HepG2 (cell line): ENCODE measurements at regions not wholly inside any gene's neighbourhood (a gene's known extent, or its start where the extent isn't known, plus 50 kb on each side); places are given as distances from the start of the nearest gene placed in this dataset.

Source experiments
- ATAC-seq: fragments of 200-7000 bp; cut with Tn5 transposase; 3 replicates; pipeline ENCODE4 v1.9.1; 2020; ENCODE audit warnings: mild to moderate bottlenecking, moderate library complexity
- BruUV-seq: library from RNA; stranded (reverse); fragments of 400-500 nt; replicated peaks from 2 replicates; lab custom pipeline; 2021; lab: Mats Ljungman, UMichigan
- CTCF ChIA-PET: fragments of 300-600 bp; formaldehyde crosslinking; extraction: SDS; loops from one replicate; lab custom pipeline; 2021; ENCODE audit warnings: low total read pairs, inconsistent platforms, low intra/inter-chr PET ratio; lab: Yijun Ruan, JAX
- POLR2A ChIA-PET: fragments of 350-600 bp; sonication (Branson Sonifier 250); formaldehyde crosslinking; loops from one replicate; lab custom pipeline; 2020; ENCODE audit warnings: antibody characterized with exemption, inconsistent platforms; lab: Yijun Ruan, JAX
- DNase-seq: peaks from one replicate; pipeline ENCODE4 v3.0.0-alpha.2; 2015; ENCODE audit warnings: low spot score
- FAIRE-seq: peaks from 3 replicates; lab custom pipeline; 2011; peaks lifted over from hg19 to GRCh38; lab: Jason Lieb, UNC
- H2AFZ ChIP-seq: one replicate; pipeline ENCODE4 v1.6.1; 2011; ENCODE audit warnings: low read length, inconsistent platforms
- H3K27ac ChIP-seq: fragments of 300-600 bp; 3 replicates; pipeline ENCODE4 v1.8.0; 2011; ENCODE audit warnings: mixed run types, mild to moderate bottlenecking, mixed read lengths, low read length, inconsistent platforms; ENCODE audit not compliant: insufficient read depth; ENCODE audit errors: extremely low read length
- H3K27me3 ChIP-seq, 2 experiments: fragments of 200-600 bp in 1 of 2; 2 replicates in 1 of 2; 3 replicates in 1 of 2; pipeline versions ENCODE4 v1.6.0 to v1.8.0; 2011; ENCODE audit warnings: low read length in 2 of 2, mild to moderate bottlenecking in 2 of 2, moderate library complexity in 2 of 2, inconsistent platforms in 1 of 2; ENCODE audit not compliant: insufficient read depth in 2 of 2, control insufficient read depth in 1 of 2
- H3K36me3 ChIP-seq, 2 experiments: fragments of 200-600 bp in 1 of 2; replicated peaks in 1 of 2; 2 replicates in 1 of 2; 3 replicates in 1 of 2; pipeline versions ENCODE4 v1.5.1 to v1.8.0; 2011; ENCODE audit warnings: low read length in 2 of 2, inconsistent platforms in 1 of 2; ENCODE audit not compliant: insufficient read depth in 2 of 2, control insufficient read depth in 1 of 2
- H3K4me1 ChIP-seq: 2 replicates; pipeline ENCODE4 v1.5.1; 2012; ENCODE audit warnings: low read length, inconsistent platforms; ENCODE audit not compliant: insufficient read depth
- H3K4me2 ChIP-seq: 2 replicates; pipeline ENCODE4 v1.6.0; 2011; ENCODE audit warnings: low read depth, low read length, inconsistent platforms
- H3K4me3 ChIP-seq, 3 experiments: fragments of 200-600 bp in 1 of 3; sonication (generic), shearing (Covaris generic) in 1 of 3; replicated peaks in 1 of 3; 2 replicates each; pipeline ENCODE4 v1.5.1; 2011 to 2016; ENCODE audit warnings: low read length in 3 of 3, inconsistent platforms in 2 of 3, low read depth in 2 of 3, mild to moderate bottlenecking in 2 of 3, control low read depth in 1 of 3, mixed read lengths in 1 of 3; ENCODE audit not compliant: insufficient read depth in 1 of 3
- H3K79me2 ChIP-seq: one replicate; pipeline ENCODE4 v1.6.1; 2011; ENCODE audit warnings: low read length, inconsistent platforms; ENCODE audit not compliant: insufficient read depth
- H3K9ac ChIP-seq: 2 replicates; pipeline ENCODE4 v1.6.0; 2011; ENCODE audit warnings: mild to moderate bottlenecking, low read depth, low read length, inconsistent platforms; ENCODE audit not compliant: insufficient read depth
- H3K9me3 ChIP-seq: 2 replicates; pipeline ENCODE4 v1.5.1; 2012; ENCODE audit warnings: mild to moderate bottlenecking, low read length
- H4K20me1 ChIP-seq: 2 replicates; pipeline ENCODE4 v1.6.0; 2011; ENCODE audit warnings: inconsistent platforms, mild to moderate bottlenecking, low read length, moderate library complexity; ENCODE audit not compliant: insufficient read depth
- BHLHE40 ChIP-seq: IDR thresholded peaks from 2 replicates; pipeline ENCODE4 v1.6.1; 2011; ENCODE audit warnings: low read length, improper control_type of control experiment
- EED ChIP-seq: sonication (generic); formaldehyde crosslinking; IDR thresholded peaks from 2 replicates; pipeline ENCODE4 v1.5.0; 2020; ENCODE audit warnings: mild to moderate bottlenecking, missing genetic modification reagents
- KDM3A ChIP-seq: IDR thresholded peaks from 2 replicates; pipeline ENCODE4 v1.6.1; 2018; ENCODE audit warnings: low read depth, missing compliant biosample characterization
- LCORL ChIP-seq, 2 experiments: fragments of 450-650 bp in 1 of 2; sonication (generic) in 1 of 2; formaldehyde crosslinking in 1 of 2; IDR thresholded peaks; 2 replicates each; pipeline versions ENCODE4 v1.5.0 to v1.6.1; 2017 to 2020; ENCODE audit warnings: antibody characterized with exemption in 1 of 2, missing genetic modification reagents in 1 of 2
- ONECUT2 ChIP-seq: sonication (generic); formaldehyde crosslinking; IDR thresholded peaks from 2 replicates; pipeline ENCODE4 v1.4.0; 2020; ENCODE audit warnings: missing genetic modification reagents
- SIX1 ChIP-seq: sonication (generic); formaldehyde crosslinking; IDR thresholded peaks from 2 replicates; pipeline ENCODE4 v1.4.0; 2020; ENCODE audit warnings: missing genetic modification reagents, borderline replicate concordance
- SRF ChIP-seq: IDR thresholded peaks from 2 replicates; pipeline ENCODE4 v1.6.1; 2011; ENCODE audit warnings: mild to moderate bottlenecking, low read depth, low read length, moderate library complexity
- ZKSCAN8 ChIP-seq: IDR thresholded peaks from 2 replicates; pipeline ENCODE4 v1.6.1; 2016; ENCODE audit warnings: borderline replicate concordance, missing genetic modification reagents, missing compliant biosample characterization
- ZNF615 ChIP-seq: sonication (generic); formaldehyde crosslinking; IDR thresholded peaks from 2 replicates; pipeline ENCODE4 v1.5.0; 2020; ENCODE audit warnings: mild to moderate bottlenecking, missing genetic modification reagents, borderline replicate concordance
- ZNF619 ChIP-seq: sonication (generic); formaldehyde crosslinking; IDR thresholded peaks from 2 replicates; pipeline ENCODE4 v1.4.0; 2020; ENCODE audit warnings: mild to moderate bottlenecking, missing genetic modification reagents
- WGBS: methylation state at CpG from one replicate; pipeline ENCODE4 v1.1.6; 2017; ENCODE audit warnings: low lambda C conversion rate; 5-methylcytosine and 5-hydroxymethylcytosine counted together
- in situ Hi-C: cut with HindIII; loops from 2 replicates; pipeline ENCODE4 v1.10.0; 2017; ENCODE audit warnings: low pct_unique_long_range_greater_than_20kb; ENCODE audit not compliant: extremely low pct_ligation_motif_present
- intact Hi-C: fragments of 100-400 bp; cut with micrococcal nuclease; formaldehyde crosslinking; loops from one replicate; pipeline ENCODE4 v1.10.0; 2022; ENCODE audit not compliant: unreplicated experiment
- TF ChIP-seq, protein P1 (sequence below): sonication (generic); formaldehyde crosslinking; IDR thresholded peaks from 2 replicates; pipeline ENCODE4 v1.4.0; 2020; ENCODE audit warnings: missing genetic modification reagents
- TF ChIP-seq, protein P2 (sequence below): sonication (generic); formaldehyde crosslinking; IDR thresholded peaks from 2 replicates; pipeline ENCODE4 v1.4.0; 2020; ENCODE audit warnings: missing genetic modification reagents
- TF ChIP-seq, protein P3 (sequence below): sonication (generic); formaldehyde crosslinking; IDR thresholded peaks from 2 replicates; pipeline ENCODE4 v1.5.0; 2020; ENCODE audit warnings: mild to moderate bottlenecking, missing genetic modification reagents
- TF ChIP-seq, protein P4 (sequence below): sonication (generic); formaldehyde crosslinking; IDR thresholded peaks from 2 replicates; pipeline ENCODE4 v1.5.0; 2020; ENCODE audit warnings: missing genetic modification reagents

DNA sequence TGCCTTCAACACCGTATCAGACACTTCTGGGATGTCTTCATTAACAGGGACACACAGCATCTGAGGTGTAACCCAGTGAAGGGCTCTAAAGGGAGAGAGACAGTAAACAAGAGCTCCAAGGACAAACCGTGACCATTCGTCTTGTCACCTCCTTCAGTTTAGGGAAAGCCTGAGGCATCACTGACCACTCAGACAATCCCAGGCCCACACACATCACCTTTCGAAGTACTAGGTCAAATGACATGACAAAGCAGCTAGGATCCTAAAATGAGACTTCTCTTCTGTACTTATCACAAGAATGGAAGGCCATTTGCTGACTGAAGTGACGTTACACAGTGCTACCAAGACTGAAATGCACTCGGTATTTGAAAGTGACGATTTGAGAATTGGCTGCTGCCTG is 200.7 kb upstream of the KCTD7 start:
- no peak for DNase-seq
- H3K79me2 ChIP-seq: no peaks in the 10 kb centered on the region
- FAIRE-seq: no peak
- no peak overlapping the region for H3K4me2 ChIP-seq
- H3K27ac ChIP-seq: no peak overlapping the region
- no TSS peak for BruUV-seq
- intact Hi-C loops (no loop called here), in situ Hi-C loops (no loop called here)
- TF ChIP-seq ZNF615 (no peak), SIX1 (CRISPR knock-in tag) (no peak), EED (CRISPR knock-in tag) (no peak), BHLHE40 (no peak), SRF (no peak), ONECUT2 (CRISPR knock-in tag) (no peak), KDM3A (CRISPR knock-in tag) (no peak), ZKSCAN8 (CRISPR knock-in tag) (no peak), ZNF619 (CRISPR knock-in tag) (no peak), LCORL (IDR thresholded peaks at IDR 0.05) (no peak), LCORL (CRISPR knock-in tag; IDR thresholded peaks at IDR 0.05) (no peak)
- TF ChIP-seq, protein P1, sequence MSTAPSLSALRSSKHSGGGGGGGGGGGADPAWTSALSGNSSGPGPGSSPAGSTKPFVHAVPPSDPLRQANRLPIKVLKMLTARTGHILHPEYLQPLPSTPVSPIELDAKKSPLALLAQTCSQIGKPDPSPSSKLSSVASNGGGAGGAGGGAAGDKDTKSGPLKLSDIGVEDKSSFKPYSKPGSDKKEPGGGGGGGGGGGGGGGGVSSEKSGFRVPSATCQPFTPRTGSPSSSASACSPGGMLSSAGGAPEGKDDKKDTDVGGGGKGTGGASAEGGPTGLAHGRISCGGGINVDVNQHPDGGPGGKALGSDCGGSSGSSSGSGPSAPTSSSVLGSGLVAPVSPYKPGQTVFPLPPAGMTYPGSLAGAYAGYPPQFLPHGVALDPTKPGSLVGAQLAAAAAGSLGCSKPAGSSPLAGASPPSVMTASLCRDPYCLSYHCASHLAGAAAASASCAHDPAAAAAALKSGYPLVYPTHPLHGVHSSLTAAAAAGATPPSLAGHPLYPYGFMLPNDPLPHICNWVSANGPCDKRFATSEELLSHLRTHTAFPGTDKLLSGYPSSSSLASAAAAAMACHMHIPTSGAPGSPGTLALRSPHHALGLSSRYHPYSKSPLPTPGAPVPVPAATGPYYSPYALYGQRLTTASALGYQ: no peak
- TF ChIP-seq, protein P2, sequence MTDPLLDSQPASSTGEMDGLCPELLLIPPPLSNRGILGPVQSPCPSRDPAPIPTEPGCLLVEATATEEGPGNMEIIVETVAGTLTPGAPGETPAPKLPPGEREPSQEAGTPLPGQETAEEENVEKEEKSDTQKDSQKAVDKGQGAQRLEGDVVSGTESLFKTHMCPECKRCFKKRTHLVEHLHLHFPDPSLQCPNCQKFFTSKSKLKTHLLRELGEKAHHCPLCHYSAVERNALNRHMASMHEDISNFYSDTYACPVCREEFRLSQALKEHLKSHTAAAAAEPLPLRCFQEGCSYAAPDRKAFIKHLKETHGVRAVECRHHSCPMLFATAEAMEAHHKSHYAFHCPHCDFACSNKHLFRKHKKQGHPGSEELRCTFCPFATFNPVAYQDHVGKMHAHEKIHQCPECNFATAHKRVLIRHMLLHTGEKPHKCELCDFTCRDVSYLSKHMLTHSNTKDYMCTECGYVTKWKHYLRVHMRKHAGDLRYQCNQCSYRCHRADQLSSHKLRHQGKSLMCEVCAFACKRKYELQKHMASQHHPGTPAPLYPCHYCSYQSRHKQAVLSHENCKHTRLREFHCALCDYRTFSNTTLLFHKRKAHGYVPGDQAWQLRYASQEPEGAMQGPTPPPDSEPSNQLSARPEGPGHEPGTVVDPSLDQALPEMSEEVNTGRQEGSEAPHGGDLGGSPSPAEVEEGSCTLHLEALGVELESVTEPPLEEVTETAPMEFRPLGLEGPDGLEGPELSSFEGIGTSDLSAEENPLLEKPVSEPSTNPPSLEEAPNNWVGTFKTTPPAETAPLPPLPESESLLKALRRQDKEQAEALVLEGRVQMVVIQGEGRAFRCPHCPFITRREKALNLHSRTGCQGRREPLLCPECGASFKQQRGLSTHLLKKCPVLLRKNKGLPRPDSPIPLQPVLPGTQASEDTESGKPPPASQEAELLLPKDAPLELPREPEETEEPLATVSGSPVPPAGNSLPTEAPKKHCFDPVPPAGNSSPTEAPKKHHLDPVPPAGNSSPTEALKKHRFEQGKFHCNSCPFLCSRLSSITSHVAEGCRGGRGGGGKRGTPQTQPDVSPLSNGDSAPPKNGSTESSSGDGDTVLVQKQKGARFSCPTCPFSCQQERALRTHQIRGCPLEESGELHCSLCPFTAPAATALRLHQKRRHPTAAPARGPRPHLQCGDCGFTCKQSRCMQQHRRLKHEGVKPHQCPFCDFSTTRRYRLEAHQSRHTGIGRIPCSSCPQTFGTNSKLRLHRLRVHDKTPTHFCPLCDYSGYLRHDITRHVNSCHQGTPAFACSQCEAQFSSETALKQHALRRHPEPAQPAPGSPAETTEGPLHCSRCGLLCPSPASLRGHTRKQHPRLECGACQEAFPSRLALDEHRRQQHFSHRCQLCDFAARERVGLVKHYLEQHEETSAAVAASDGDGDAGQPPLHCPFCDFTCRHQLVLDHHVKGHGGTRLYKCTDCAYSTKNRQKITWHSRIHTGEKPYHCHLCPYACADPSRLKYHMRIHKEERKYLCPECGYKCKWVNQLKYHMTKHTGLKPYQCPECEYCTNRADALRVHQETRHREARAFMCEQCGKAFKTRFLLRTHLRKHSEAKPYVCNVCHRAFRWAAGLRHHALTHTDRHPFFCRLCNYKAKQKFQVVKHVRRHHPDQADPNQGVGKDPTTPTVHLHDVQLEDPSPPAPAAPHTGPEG (CRISPR knock-in tag): no peak
- TF ChIP-seq, protein P3, sequence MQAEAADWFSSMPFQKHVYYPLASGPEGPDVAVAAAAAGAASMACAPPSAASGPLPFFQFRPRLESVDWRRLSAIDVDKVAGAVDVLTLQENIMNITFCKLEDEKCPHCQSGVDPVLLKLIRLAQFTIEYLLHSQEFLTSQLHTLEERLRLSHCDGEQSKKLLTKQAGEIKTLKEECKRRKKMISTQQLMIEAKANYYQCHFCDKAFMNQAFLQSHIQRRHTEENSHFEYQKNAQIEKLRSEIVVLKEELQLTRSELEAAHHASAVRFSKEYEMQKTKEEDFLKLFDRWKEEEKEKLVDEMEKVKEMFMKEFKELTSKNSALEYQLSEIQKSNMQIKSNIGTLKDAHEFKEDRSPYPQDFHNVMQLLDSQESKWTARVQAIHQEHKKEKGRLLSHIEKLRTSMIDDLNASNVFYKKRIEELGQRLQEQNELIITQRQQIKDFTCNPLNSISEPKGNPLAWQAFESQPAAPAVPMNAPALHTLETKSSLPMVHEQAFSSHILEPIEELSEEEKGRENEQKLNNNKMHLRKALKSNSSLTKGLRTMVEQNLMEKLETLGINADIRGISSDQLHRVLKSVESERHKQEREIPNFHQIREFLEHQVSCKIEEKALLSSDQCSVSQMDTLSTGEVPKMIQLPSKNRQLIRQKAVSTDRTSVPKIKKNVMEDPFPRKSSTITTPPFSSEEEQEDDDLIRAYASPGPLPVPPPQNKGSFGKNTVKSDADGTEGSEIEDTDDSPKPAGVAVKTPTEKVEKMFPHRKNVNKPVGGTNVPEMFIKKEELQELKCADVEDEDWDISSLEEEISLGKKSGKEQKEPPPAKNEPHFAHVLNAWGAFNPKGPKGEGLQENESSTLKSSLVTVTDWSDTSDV (CRISPR knock-in tag): no peak
- TF ChIP-seq, protein P4, sequence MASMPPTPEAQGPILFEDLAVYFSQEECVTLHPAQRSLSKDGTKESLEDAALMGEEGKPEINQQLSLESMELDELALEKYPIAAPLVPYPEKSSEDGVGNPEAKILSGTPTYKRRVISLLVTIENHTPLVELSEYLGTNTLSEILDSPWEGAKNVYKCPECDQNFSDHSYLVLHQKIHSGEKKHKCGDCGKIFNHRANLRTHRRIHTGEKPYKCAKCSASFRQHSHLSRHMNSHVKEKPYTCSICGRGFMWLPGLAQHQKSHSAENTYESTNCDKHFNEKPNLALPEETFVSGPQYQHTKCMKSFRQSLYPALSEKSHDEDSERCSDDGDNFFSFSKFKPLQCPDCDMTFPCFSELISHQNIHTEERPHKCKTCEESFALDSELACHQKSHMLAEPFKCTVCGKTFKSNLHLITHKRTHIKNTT (CRISPR knock-in tag): no peak
- H3K36me3 ChIP-seq: peaks cover 10% of the 10 kb centered on the region in 2 experiments
- peaks cover 37% of the 10 kb centered on the region for H3K4me1 ChIP-seq
- ChIA-PET POLR2A (no interaction called here), CTCF (no interaction called here)
- no peaks in the 10 kb centered on the region for H3K9me3 ChIP-seq
- no peak overlapping the region for H3K9ac ChIP-seq
- H3K4me3 ChIP-seq: no peak overlapping the region
- no peak for ATAC-seq
- H4K20me1 ChIP-seq: no peaks in the 10 kb centered on the region
- H3K27me3 ChIP-seq: no peaks in the 10 kb centered on the region
- H2AFZ ChIP-seq: no peak overlapping the region
- WGBS: 98% methylated on average over 7 of the region's 7 CpGs
